ENCODE measurements at regions not wholly inside any gene's neighbourhood (a gene's known extent, or its start where the extent isn't known, plus 50 kb on each side); places are given as distances from the start of the nearest gene placed in this dataset.

GRCh38 chr14:97217111-97217885 lies 420.1 kb downstream of the VRK1 start:
- no peak for DNase-seq

GRCh38 chr14:97218274-97218673 lies 421.1 kb downstream of the VRK1 start:
- DNase-seq, result no peak

GRCh38 chr14:97218691-97219430 lies 421.7 kb downstream of the VRK1 start:
- DNase-seq, result peak; percentile 5 to 20

- peak in 1 of 2 donors; percentile 11 for DNase-seq
Measured at GRCh38 chr14:97219431-97220017, 422.3 kb downstream of the VRK1 start.

- DNase-seq, result no peak
Measured at GRCh38 chr14:97221572-97222285, 424.5 kb downstream of the VRK1 start.

- no peak for DNase-seq
Measured at GRCh38 chr14:97224016-97224415, 426.8 kb downstream of the VRK1 start.

GRCh38 chr14:97230051-97230450 lies 432.9 kb downstream of the VRK1 start:
- no peak for DNase-seq

- no peak for DNase-seq
Measured at GRCh38 chr14:97233319-97233985, 436.3 kb downstream of the VRK1 start.

GRCh38 chr14:97246648-97247047 lies 449.5 kb downstream of the VRK1 start:
- no peak for DNase-seq

GRCh38 chr14:97248973-97249372 lies 451.8 kb downstream of the VRK1 start:
- DNase-seq, result no peak

GRCh38 chr14:97250931-97251330 lies 453.7 kb downstream of the VRK1 start:
- DNase-seq, result no peak

- no peak for DNase-seq
Measured at GRCh38 chr14:97251491-97252155, 454.4 kb downstream of the VRK1 start.

GRCh38 chr14:97253756-97254155 lies 456.6 kb downstream of the VRK1 start:
- DNase-seq, result no peak

- DNase-seq, result no peak
Measured at GRCh38 chr14:97262336-97262735, 465.2 kb downstream of the VRK1 start.

GRCh38 chr14:97264516-97265230 lies 467.5 kb downstream of the VRK1 start:
- DNase-seq, result no peak

- no peak for DNase-seq
Measured at GRCh38 chr14:97266653-97267052, 469.5 kb downstream of the VRK1 start.

GRCh38 chr14:97267509-97267908 lies 470.3 kb downstream of the VRK1 start:
- DNase-seq, result no peak

- DNase-seq, result no peak
Measured at GRCh38 chr14:97268097-97268496, 470.9 kb downstream of the VRK1 start.

GRCh38 chr14:97270308-97270707 lies 473.1 kb downstream of the VRK1 start:
- no peak for DNase-seq

- DNase-seq, result no peak
Measured at GRCh38 chr14:97271451-97271960, 474.3 kb downstream of the VRK1 start.

- DNase-seq, result no peak
Measured at GRCh38 chr14:97273540-97273939, 476.4 kb downstream of the VRK1 start.
